Progenitor cell of endocrine pancreas (in vitro differentiated cells): ENCODE measurements at regions not wholly inside any gene's neighbourhood (a gene's known extent, or its start where the extent isn't known, plus 50 kb on each side); places are given as distances from the start of the nearest gene placed in this dataset.

Source experiments
- DNase-seq: peaks from one replicate; pipeline ENCODE4 v3.0.0; 2021; ENCODE audit warnings: low spot score; ENCODE audit not compliant: unreplicated experiment
- H3K27ac Mint-ChIP-seq: 2 replicates; pipeline ENCODE4 v1.8.0; 2021; ENCODE audit warnings: mild to moderate bottlenecking, moderate library complexity, mixed read lengths
- H3K27me3 Mint-ChIP-seq: 2 replicates; pipeline ENCODE4 v1.8.0; 2021; ENCODE audit warnings: mixed read lengths
- H3K36me3 Mint-ChIP-seq: 2 replicates; pipeline ENCODE4 v1.8.0; 2022; ENCODE audit warnings: mixed read lengths; ENCODE audit not compliant: insufficient read depth
- H3K4me1 Mint-ChIP-seq: 2 replicates; pipeline ENCODE4 v1.8.0; 2021; ENCODE audit warnings: low read depth, mixed read lengths
- H3K4me3 Mint-ChIP-seq: 2 replicates; pipeline ENCODE4 v1.8.0; 2021; ENCODE audit warnings: low read depth, mild to moderate bottlenecking, moderate library complexity, mixed read lengths
- H3K9me3 Mint-ChIP-seq: 2 replicates; pipeline ENCODE4 v1.8.0; 2021; ENCODE audit warnings: low read depth, mixed read lengths
- TF ChIP-seq, protein P1 (sequence below): fragments of 200-600 bp; sonication (generic); IDR thresholded peaks from one replicate; pipeline ENCODE4 v1.5.0; 2021; ENCODE audit warnings: antibody characterized with exemption, mild to moderate bottlenecking; ENCODE audit not compliant: unreplicated experiment

DNA sequence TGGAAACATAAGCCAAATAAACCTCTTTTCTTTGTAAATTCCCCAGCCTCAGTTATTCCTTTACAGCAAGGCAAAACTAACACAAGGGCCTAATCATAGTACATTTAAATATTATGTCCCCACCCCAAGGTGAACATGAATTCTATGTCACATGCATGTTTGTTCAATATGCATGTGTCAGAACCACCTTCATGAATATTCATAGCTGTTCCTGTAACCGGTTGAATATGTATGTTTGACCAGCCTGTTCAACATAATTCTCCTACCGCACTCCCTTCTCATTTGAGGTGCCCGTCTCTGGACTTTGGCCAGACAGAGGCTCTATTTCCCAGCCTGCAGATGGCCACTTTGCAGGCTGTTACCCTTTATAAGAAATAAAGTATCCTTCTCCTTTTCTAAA lies 769.4 kb upstream of the SLITRK1 start:
- peaks cover 3% of the 10 kb centered on the region for H3K9me3 Mint-ChIP-seq
- H3K27me3 Mint-ChIP-seq: no peaks in the 10 kb centered on the region
- H3K4me3 Mint-ChIP-seq: no peak overlapping the region
- no peaks in the 10 kb centered on the region for H3K36me3 Mint-ChIP-seq
- no peaks in the 10 kb centered on the region for H3K4me1 Mint-ChIP-seq
- TF ChIP-seq, protein P1, sequence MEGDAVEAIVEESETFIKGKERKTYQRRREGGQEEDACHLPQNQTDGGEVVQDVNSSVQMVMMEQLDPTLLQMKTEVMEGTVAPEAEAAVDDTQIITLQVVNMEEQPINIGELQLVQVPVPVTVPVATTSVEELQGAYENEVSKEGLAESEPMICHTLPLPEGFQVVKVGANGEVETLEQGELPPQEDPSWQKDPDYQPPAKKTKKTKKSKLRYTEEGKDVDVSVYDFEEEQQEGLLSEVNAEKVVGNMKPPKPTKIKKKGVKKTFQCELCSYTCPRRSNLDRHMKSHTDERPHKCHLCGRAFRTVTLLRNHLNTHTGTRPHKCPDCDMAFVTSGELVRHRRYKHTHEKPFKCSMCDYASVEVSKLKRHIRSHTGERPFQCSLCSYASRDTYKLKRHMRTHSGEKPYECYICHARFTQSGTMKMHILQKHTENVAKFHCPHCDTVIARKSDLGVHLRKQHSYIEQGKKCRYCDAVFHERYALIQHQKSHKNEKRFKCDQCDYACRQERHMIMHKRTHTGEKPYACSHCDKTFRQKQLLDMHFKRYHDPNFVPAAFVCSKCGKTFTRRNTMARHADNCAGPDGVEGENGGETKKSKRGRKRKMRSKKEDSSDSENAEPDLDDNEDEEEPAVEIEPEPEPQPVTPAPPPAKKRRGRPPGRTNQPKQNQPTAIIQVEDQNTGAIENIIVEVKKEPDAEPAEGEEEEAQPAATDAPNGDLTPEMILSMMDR: no peak
- DNase-seq: no peak
- H3K27ac Mint-ChIP-seq: no peak overlapping the region

DNA sequence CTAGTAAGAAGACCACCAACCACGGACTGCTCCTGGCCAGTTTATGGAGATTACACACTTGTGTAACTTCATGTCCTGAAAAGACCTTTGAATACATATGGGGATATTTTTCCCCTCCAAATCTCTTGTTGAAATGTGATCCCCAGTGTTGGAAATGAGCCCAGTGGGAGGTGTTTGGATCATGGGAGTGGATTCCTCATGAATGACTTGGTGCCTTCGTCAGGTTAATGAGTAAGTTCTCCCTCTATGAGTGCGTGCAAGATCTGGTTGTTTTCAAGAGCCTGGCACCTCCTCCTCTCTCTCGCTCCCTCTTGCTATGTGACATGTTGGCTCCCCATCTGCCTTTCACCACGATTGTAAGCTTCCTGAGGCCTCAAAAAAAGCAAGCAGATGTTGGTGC lies 769.0 kb upstream of the SLITRK1 start:
- TF ChIP-seq, protein P1: no peak
- Mint-ChIP-seq H3K4me3 (no peak overlapping the region), H3K27ac (no peak overlapping the region), H3K27me3 (no peaks in the 10 kb centered on the region), H3K9me3 (peaks cover 3% of the 10 kb centered on the region), H3K36me3 (no peaks in the 10 kb centered on the region), H3K4me1 (no peaks in the 10 kb centered on the region)
- DNase-seq: no peak

DNA sequence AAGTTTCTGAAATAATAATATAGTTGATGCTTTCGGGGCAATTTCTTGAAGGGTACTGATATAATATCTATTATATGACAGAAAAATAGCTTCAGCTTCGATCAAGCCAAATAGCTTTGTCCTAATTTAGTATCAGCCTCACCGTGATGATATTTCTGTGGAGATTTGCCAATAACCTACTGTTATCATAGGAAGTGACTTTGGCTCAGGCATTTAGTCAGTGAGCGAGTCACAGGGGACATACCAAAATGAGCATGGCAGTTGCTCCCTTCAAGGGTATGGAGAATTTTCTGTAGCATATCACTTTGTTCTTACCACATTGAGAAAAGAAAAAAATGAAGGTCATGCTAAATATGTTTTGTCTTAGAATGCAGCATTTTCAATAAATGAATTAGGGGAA lies 767.6 kb upstream of the SLITRK1 start:
- Mint-ChIP-seq H3K4me3 (no peak overlapping the region), H3K27ac (no peak overlapping the region), H3K9me3 (peaks cover 3% of the 10 kb centered on the region), H3K27me3 (no peaks in the 10 kb centered on the region), H3K36me3 (no peaks in the 10 kb centered on the region), H3K4me1 (no peaks in the 10 kb centered on the region)
- TF ChIP-seq, protein P1: no peak
- DNase-seq: no peak

DNA sequence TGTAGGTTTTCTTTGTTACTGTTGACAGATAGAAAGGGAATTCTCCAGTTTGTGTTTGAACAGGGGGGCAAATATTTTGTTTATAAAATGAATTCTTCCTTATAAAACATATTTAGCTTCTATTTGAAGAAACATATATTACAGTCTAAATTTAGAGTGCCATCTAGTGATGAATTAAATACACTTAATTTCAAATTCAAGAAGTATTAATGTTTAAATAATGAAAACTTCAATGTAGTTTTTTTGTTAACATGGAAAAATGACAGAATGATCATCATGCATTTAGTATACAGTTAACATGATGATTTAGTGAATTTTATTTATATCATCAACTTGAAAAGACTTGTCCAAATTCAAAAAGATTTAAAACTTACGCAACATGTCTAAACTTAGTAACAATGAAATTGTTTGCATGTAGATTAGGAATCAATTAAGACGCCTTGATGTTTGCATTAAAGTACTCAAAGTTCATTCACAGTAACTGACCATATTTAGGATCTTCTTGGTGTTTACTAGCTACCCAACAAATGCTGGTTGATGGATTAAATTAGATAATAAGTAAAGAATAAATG lies 765.9 kb upstream of the SLITRK1 start:
- H3K36me3 Mint-ChIP-seq: no peaks in the 10 kb centered on the region
- H3K4me3 Mint-ChIP-seq: no peak overlapping the region
- no peaks in the 10 kb centered on the region for H3K4me1 Mint-ChIP-seq
- no peak overlapping the region for H3K27ac Mint-ChIP-seq
- DNase-seq: no peak
- peaks cover 3% of the 10 kb centered on the region for H3K9me3 Mint-ChIP-seq
- no peaks in the 10 kb centered on the region for H3K27me3 Mint-ChIP-seq
- TF ChIP-seq, protein P1: no peak

DNA sequence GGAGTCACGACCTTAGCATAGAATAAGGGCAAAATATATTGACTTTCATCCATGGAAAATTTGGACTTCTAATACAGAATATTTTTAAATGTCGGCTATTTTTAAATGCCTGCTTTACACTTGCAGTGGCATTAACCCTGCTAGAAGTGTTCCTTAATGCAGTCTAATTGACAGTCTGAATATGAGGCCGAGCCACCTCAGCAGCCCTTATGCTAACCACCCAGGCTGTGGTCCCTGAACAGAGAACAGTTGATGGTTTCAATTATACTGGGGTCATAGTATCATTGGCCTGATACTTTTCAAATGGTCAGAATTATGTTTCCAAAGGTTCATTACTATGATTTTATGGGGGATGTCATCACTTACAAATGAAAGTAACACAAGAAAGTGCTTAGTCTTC lies 764.7 kb upstream of the SLITRK1 start:
- Mint-ChIP-seq H3K9me3 (peaks cover 3% of the 10 kb centered on the region), H3K36me3 (no peaks in the 10 kb centered on the region), H3K4me1 (no peaks in the 10 kb centered on the region), H3K27me3 (no peaks in the 10 kb centered on the region), H3K27ac (no peak overlapping the region), H3K4me3 (no peak overlapping the region)
- DNase-seq: no peak
- TF ChIP-seq, protein P1: no peak
